ENCODE measurements at regions not wholly inside any gene's neighbourhood (a gene's known extent, or its start where the extent isn't known, plus 50 kb on each side); places are given as distances from the start of the nearest gene placed in this dataset.

DNA sequence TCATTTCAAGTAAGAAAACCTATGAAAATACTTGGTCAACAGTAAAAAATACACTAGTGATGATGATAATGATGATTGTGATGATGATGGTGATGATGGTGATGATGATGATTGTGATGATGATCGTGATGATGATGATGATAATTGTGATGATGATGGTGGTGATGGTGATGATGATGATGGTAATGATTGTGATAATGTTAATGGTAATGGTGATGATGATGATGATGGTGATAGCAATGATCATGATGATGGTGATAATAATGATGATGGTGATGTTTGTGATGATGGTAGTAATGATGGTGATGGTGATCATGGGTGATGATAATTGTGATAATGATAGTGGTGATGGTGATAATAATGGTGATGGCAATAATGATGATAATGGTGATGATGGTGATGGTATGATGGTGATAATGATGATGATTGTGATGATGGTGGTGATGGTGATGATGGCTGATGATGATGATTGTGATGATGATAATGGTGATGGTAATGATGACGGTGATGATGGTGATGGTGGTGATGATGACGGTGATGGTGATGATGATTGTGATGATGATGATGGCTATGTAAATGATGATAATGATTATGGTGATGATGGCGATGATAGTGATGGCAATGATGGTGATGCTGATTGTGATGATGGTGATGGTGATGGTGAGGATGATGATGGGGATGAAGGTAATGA lies 62.1 kb downstream of the VCX3A start:
- no peaks in the 10 kb centered on the region for H3F3A ChIP-seq (ENCODE audit: low read length, unreplicated experiment)
- ChIA-PET CTCF (no interaction called here), POLR2A (ENCODE audit: unreplicated experiment) (no interaction called here)
- intact Hi-C loops (cut with micrococcal nuclease) = no loop called here
- no peak overlapping the region for H3K9ac ChIP-seq (ENCODE audit: low read length)
- BruUV-seq (replicated peaks) = no TSS peak
- H3K36me3 ChIP-seq (ENCODE audit: low read depth, low read length) = no peaks in the 10 kb centered on the region
- TF ChIP-seq EZH2phosphoT487 (IDR thresholded peaks at IDR 0.05; ENCODE audit: borderline replicate concordance, low read length) = no peak
- TF ChIP-seq, protein P1, sequence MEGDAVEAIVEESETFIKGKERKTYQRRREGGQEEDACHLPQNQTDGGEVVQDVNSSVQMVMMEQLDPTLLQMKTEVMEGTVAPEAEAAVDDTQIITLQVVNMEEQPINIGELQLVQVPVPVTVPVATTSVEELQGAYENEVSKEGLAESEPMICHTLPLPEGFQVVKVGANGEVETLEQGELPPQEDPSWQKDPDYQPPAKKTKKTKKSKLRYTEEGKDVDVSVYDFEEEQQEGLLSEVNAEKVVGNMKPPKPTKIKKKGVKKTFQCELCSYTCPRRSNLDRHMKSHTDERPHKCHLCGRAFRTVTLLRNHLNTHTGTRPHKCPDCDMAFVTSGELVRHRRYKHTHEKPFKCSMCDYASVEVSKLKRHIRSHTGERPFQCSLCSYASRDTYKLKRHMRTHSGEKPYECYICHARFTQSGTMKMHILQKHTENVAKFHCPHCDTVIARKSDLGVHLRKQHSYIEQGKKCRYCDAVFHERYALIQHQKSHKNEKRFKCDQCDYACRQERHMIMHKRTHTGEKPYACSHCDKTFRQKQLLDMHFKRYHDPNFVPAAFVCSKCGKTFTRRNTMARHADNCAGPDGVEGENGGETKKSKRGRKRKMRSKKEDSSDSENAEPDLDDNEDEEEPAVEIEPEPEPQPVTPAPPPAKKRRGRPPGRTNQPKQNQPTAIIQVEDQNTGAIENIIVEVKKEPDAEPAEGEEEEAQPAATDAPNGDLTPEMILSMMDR (conservative IDR thresholded peaks at IDR 0.05; ENCODE audit: low read depth, low read length) = no peak
- no peak for TF ChIP-seq EZH2 (IDR thresholded peaks at IDR 0.05; ENCODE audit: low read length, unreplicated experiment)
- ATAC-seq = no peak
- no peaks in the 10 kb centered on the region for H3K79me2 ChIP-seq (ENCODE audit: low read length)
- H2AFZ ChIP-seq (ENCODE audit: low read length) = no peak overlapping the region
- no peaks in the 10 kb centered on the region for H3K4me1 ChIP-seq (ENCODE audit: insufficient read depth, low read length)
- no peak overlapping the region for H3K4me2 ChIP-seq (ENCODE audit: low read length)
- no peaks in the 10 kb centered on the region for H3K27me3 ChIP-seq (ENCODE audit: low read length)
- no peak overlapping the region for H3K27ac ChIP-seq (ENCODE audit: low read length)
- no peaks in the 10 kb centered on the region for H4K20me1 ChIP-seq (ENCODE audit: low read length)
- no peaks in the 10 kb centered on the region for H3K9me3 ChIP-seq (ENCODE audit: low read length)
- H3K9me2 ChIP-seq (replicated peaks; ENCODE audit: low read length) = no peaks in the 10 kb centered on the region
- DNase-seq = no peak
- no peak overlapping the region for H3K4me3 ChIP-seq (ENCODE audit: low read length)

- H3K4me1 ChIP-seq (ENCODE audit: insufficient read depth, low read length) = no peaks in the 10 kb centered on the region
- ATAC-seq (no peak), DNase-seq (no peak)
- no peaks in the 10 kb centered on the region for H3K9me3 ChIP-seq (ENCODE audit: low read length)
- no peaks in the 10 kb centered on the region for H3K27me3 ChIP-seq (ENCODE audit: low read length)
- intact Hi-C loops (cut with micrococcal nuclease) = no loop called here
- no peak overlapping the region for H3K27ac ChIP-seq (ENCODE audit: low read length)
- H3K9me2 ChIP-seq (replicated peaks; ENCODE audit: low read length) = no peaks in the 10 kb centered on the region
- TF ChIP-seq, protein P1 (conservative IDR thresholded peaks at IDR 0.05; ENCODE audit: low read depth, low read length) = no peak
- TF ChIP-seq EZH2phosphoT487 (IDR thresholded peaks at IDR 0.05; ENCODE audit: borderline replicate concordance, low read length) (no peak), EZH2 (IDR thresholded peaks at IDR 0.05; ENCODE audit: low read length, unreplicated experiment) (no peak)
- H4K20me1 ChIP-seq (ENCODE audit: low read length) = no peaks in the 10 kb centered on the region
- no peak overlapping the region for H3K9ac ChIP-seq (ENCODE audit: low read length)
- H3K4me2 ChIP-seq (ENCODE audit: low read length) = no peak overlapping the region
- no peak overlapping the region for H3K4me3 ChIP-seq (ENCODE audit: low read length)
- no peaks in the 10 kb centered on the region for H3K36me3 ChIP-seq (ENCODE audit: low read depth, low read length)
- H3K79me2 ChIP-seq (ENCODE audit: low read length) = no peaks in the 10 kb centered on the region
- CTCF ChIA-PET = no interaction called here
- no TSS peak for BruUV-seq (replicated peaks)
- H3F3A ChIP-seq (ENCODE audit: low read length, unreplicated experiment) = no peaks in the 10 kb centered on the region
- H2AFZ ChIP-seq (ENCODE audit: low read length) = no peak overlapping the region
- POLR2A ChIA-PET (ENCODE audit: unreplicated experiment) = no interaction called here
Observed at GRCh38 chrX:6468706-6469105, 66.2 kb downstream of the VCX3A start.

DNA sequence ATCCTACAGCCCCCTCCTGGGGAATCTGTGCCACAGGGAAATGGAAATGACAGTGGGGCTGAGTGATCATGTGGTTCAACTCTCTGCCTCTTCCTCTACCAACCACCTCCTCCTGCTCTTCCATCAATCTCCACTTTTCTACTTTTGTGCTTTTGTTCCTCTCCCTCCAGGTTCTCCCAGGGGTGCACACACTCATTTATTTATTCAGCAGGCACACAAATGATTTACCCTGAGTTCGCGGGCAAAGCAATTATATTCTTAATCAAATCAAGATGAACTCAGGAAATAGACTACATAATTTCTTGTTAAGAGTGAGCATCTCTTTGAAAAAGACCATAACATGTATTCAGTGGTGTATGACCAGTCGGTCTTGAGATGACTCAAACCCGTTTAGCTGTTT lies 69.2 kb downstream of the VCX3A start:
- Histone ChIP-seq H4K20me1 (ENCODE audit: low read length) (no peaks in the 10 kb centered on the region), H3K27ac (ENCODE audit: low read length) (no peak overlapping the region), H3K9ac (ENCODE audit: low read length) (no peak overlapping the region), H3F3A (ENCODE audit: low read length, unreplicated experiment) (no peaks in the 10 kb centered on the region), H3K79me2 (ENCODE audit: low read length) (no peaks in the 10 kb centered on the region), H3K4me3 (ENCODE audit: low read length) (no peak overlapping the region), H3K4me2 (ENCODE audit: low read length) (no peak overlapping the region), H3K36me3 (ENCODE audit: low read depth, low read length) (no peaks in the 10 kb centered on the region), H3K27me3 (ENCODE audit: low read length) (no peaks in the 10 kb centered on the region), H3K9me3 (ENCODE audit: low read length) (no peaks in the 10 kb centered on the region), H2AFZ (ENCODE audit: low read length) (no peak overlapping the region), H3K4me1 (ENCODE audit: insufficient read depth, low read length) (no peaks in the 10 kb centered on the region), H3K9me2 (replicated peaks; ENCODE audit: low read length) (no peaks in the 10 kb centered on the region)
- no peak for TF ChIP-seq EZH2phosphoT487 (IDR thresholded peaks at IDR 0.05; ENCODE audit: borderline replicate concordance, low read length)
- TF ChIP-seq, protein P1 (conservative IDR thresholded peaks at IDR 0.05; ENCODE audit: low read depth, low read length) = no peak
- TF ChIP-seq EZH2 (IDR thresholded peaks at IDR 0.05; ENCODE audit: low read length, unreplicated experiment) = no peak
- BruUV-seq (replicated peaks) = no TSS peak
- ChIA-PET POLR2A (ENCODE audit: unreplicated experiment) (no interaction called here), CTCF (no interaction called here)
- intact Hi-C loops (cut with micrococcal nuclease) = no loop called here
- ATAC-seq (no peak), DNase-seq (no peak)
